Stimulated activated memory B cell treated with anti-CD40 and anti-IgM and Interleukin-4, amounts not matched to agents 10 μg/mL and 1 μg/mL and 100 μg/mL, for 72 hours (primary cell): ENCODE measurements at regions not wholly inside any gene's neighbourhood (a gene's known extent, or its start where the extent isn't known, plus 50 kb on each side); places are given as distances from the start of the nearest gene placed in this dataset.
"Not testable (repeated sequence)": the region's sequence is repeated elsewhere in the genome, so short reads cannot be mapped to it uniquely, and the experiment has no call there.

ENCODE experiments used
- ATAC-seq: fragments of 150-1000 bp; cut with Tn5 transposase; 2 replicates; pipeline ENCODE4 v1.10.0; 2021
- H3K27ac Mint-ChIP-seq: one replicate; pipeline ENCODE4 v1.8.0; 2022; ENCODE audit warnings: mild to moderate bottlenecking, mixed read lengths
- H3K27me3 Mint-ChIP-seq: one replicate; pipeline ENCODE4 v1.8.0; 2022; ENCODE audit warnings: mixed read lengths
- H3K36me3 Mint-ChIP-seq: one replicate; pipeline ENCODE4 v1.8.0; 2022; ENCODE audit warnings: mixed read lengths
- H3K4me1 Mint-ChIP-seq: one replicate; pipeline ENCODE4 v1.8.0; 2022; ENCODE audit warnings: mixed read lengths
- H3K4me3 Mint-ChIP-seq: one replicate; pipeline ENCODE4 v1.8.0; 2022; ENCODE audit warnings: mild to moderate bottlenecking, moderate library complexity, mixed read lengths
- H3K9me3 Mint-ChIP-seq: one replicate; pipeline ENCODE4 v1.8.0; 2022; ENCODE audit warnings: mixed read lengths

GRCh38 chr13:79887278-79887677 lies 406.3 kb downstream of the NDFIP2 start:
- H3K36me3 Mint-ChIP-seq, H3K4me1 Mint-ChIP-seq, H3K4me3 Mint-ChIP-seq, ATAC-seq, H3K27ac Mint-ChIP-seq, H3K27me3 Mint-ChIP-seq: not testable (repeated sequence)
- peaks cover 12% of the 10 kb centered on the region for H3K9me3 Mint-ChIP-seq

DNA sequence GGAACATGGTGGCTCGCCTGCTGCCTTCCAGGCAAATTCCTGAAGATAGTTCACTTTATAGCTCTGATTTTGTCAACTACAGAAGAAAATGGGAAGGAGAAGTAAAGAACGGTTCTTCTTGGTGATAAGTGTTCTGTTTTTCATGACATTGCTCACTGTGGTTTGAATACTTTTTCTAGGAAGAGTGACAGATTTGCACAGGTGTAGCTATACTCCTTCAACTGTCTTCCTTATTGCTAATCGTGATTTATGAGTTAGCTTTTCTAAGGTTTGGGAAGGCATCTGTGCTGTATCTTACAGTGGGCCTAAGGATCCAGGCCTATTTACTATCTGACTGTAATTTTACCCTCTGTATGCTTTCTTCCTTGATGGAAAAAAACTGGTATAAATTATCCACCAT lies 405.6 kb downstream of the NDFIP2 start:
- Mint-ChIP-seq H3K4me1 (no peaks in the 10 kb centered on the region), H3K9me3 (peaks cover 9% of the 10 kb centered on the region), H3K4me3 (no peak overlapping the region), H3K36me3 (no peaks in the 10 kb centered on the region), H3K27me3 (no peaks in the 10 kb centered on the region), H3K27ac (no peak overlapping the region)
- no peak for ATAC-seq

GRCh38 chr13:79884890-79885289 lies 403.9 kb downstream of the NDFIP2 start:
- Mint-ChIP-seq H3K9me3 (peaks cover 3% of the 10 kb centered on the region), H3K27me3 (no peaks in the 10 kb centered on the region), H3K4me3 (no peak overlapping the region), H3K36me3 (no peaks in the 10 kb centered on the region), H3K27ac (no peak overlapping the region), H3K4me1 (no peaks in the 10 kb centered on the region)
- ATAC-seq: no peak

- Mint-ChIP-seq H3K4me3 (no peak overlapping the region), H3K36me3 (no peaks in the 10 kb centered on the region), H3K27ac (no peak overlapping the region), H3K9me3 (no peaks in the 10 kb centered on the region), H3K27me3 (no peaks in the 10 kb centered on the region), H3K4me1 (no peaks in the 10 kb centered on the region)
- no peak for ATAC-seq
Measured at GRCh38 chr13:79883216-79883615, 402.3 kb downstream of the NDFIP2 start.

DNA sequence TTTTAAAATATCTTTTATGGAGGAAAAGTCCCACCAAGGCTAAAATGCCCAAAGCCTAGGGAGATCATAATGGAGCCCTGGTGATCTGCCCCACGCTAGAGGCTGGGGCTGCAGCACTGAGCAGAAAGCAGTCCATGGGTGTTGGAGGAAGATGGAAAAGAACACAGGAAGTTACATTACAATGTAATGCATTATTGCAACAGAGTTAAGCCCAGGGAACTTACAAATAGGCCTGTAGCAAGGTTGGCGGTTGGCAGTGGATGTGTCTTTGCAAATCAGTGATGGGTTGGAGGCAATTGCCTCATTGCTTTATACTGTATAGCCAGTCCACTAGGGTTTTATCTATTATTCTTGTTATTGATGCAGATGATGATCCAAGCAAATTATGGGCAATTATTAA lies 399.9 kb downstream of the NDFIP2 start:
- H3K9me3 Mint-ChIP-seq: peaks cover 3% of the 10 kb centered on the region
- no peaks in the 10 kb centered on the region for H3K4me1 Mint-ChIP-seq
- no peak overlapping the region for H3K27ac Mint-ChIP-seq
- ATAC-seq: no peak
- no peaks in the 10 kb centered on the region for H3K27me3 Mint-ChIP-seq
- no peaks in the 10 kb centered on the region for H3K36me3 Mint-ChIP-seq
- H3K4me3 Mint-ChIP-seq: no peak overlapping the region

DNA sequence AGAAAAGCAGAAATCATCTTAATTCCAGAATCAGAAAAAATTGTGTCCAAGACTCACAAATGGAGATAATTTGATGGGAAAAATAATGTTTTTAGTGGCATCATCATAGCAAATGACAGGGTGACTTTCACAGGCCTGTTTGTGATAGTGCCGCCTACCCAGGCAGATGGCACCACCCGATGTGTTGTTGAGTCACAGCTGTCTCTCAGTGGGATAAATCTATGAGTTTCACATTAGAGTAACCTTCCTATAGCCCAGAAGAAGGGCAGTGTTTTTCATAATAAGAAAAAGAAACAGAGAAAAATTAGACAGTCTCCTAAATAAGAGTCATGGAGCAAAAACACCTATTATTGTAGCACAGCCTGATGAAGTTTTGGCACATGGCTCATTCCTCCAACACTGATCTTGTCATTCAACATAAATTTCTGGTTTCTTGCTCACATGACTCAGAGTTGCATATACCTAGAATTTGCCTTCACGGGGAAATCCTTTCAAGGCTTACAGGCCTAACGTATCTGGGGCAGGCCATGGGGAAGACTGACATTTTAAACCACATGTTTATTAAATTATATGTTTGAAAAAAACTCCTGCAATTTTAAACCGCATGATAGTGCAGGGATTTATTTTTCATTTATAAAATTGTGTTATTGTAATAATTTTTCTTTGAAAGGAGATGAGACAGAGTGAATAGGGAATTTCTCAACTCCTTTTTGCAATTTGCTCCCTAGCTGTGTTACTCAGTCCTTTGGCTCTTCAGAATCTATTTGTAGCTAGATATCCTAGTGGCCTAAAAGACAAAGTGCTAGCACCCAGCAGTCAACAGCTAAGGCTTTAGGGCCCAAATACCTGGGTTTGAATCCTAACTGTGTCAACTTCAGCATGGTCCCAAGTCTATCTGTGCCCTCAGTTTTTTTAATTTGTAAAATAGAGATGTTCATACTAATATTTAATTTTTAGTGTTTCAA lies 393.7 kb downstream of the NDFIP2 start:
- ATAC-seq: no peak
- Mint-ChIP-seq H3K4me3 (no peak overlapping the region), H3K27ac (no peak overlapping the region), H3K36me3 (no peaks in the 10 kb centered on the region), H3K27me3 (no peaks in the 10 kb centered on the region), H3K4me1 (no peaks in the 10 kb centered on the region), H3K9me3 (peaks cover 3% of the 10 kb centered on the region)

- Mint-ChIP-seq H3K9me3 (no peaks in the 10 kb centered on the region), H3K36me3 (no peaks in the 10 kb centered on the region), H3K4me3 (no peak overlapping the region), H3K27me3 (no peaks in the 10 kb centered on the region), H3K4me1 (no peaks in the 10 kb centered on the region), H3K27ac (no peak overlapping the region)
- no peak for ATAC-seq
Measured at GRCh38 chr13:79871594-79871993, 390.6 kb downstream of the NDFIP2 start.

DNA sequence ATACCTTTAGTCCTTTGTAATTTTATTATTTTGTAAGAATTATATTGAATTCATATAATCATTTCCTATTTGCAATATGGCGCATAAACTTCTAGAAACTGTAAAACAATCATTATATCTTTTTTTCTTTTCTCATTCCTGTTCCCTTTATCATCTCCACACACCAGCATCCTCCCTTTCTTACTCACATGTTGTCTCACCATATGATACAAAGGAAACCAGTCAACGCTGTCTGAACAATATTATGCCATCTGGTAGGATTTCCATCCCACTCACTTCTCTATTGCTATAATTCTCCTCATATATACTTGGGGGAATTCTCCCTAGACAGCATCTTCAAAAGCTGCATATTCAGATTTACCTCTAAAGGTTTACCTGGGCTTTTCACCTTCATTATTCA lies 389.8 kb downstream of the NDFIP2 start:
- Mint-ChIP-seq H3K27ac (no peak overlapping the region), H3K4me3 (no peak overlapping the region), H3K36me3 (no peaks in the 10 kb centered on the region), H3K9me3 (no peaks in the 10 kb centered on the region), H3K4me1 (no peaks in the 10 kb centered on the region), H3K27me3 (no peaks in the 10 kb centered on the region)
- no peak for ATAC-seq

DNA sequence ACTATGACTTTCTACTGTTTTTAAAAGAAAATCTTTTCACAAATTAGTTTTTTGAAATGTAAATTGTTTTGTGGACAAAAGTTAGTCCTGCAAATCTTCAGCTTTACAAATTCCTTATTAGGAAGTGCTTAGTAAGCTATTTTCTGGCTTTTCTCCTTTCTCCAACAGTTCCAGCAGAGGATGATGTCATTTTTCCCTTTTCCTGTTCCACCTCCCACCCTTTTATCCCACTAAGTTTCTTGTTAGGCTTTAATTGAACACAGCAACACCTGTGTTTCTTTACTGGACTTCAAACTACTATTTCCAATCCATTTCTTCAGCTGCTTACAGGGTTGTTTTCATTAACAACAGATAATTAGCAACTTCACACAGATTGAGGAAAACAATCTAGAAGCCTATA lies 389.2 kb downstream of the NDFIP2 start:
- H3K36me3 Mint-ChIP-seq: no peaks in the 10 kb centered on the region
- H3K27me3 Mint-ChIP-seq: no peaks in the 10 kb centered on the region
- H3K4me3 Mint-ChIP-seq: no peak overlapping the region
- no peak for ATAC-seq
- no peaks in the 10 kb centered on the region for H3K4me1 Mint-ChIP-seq
- no peak overlapping the region for H3K27ac Mint-ChIP-seq
- H3K9me3 Mint-ChIP-seq: no peaks in the 10 kb centered on the region

- no peak overlapping the region for H3K4me3 Mint-ChIP-seq
- no peaks in the 10 kb centered on the region for H3K9me3 Mint-ChIP-seq
- no peaks in the 10 kb centered on the region for H3K27me3 Mint-ChIP-seq
- no peak for ATAC-seq
- no peak overlapping the region for H3K27ac Mint-ChIP-seq
- H3K36me3 Mint-ChIP-seq: no peaks in the 10 kb centered on the region
- no peaks in the 10 kb centered on the region for H3K4me1 Mint-ChIP-seq
Measured at GRCh38 chr13:79869326-79869725, 388.4 kb downstream of the NDFIP2 start.

- Mint-ChIP-seq H3K9me3 (no peaks in the 10 kb centered on the region), H3K27me3 (no peaks in the 10 kb centered on the region), H3K4me1 (no peaks in the 10 kb centered on the region), H3K27ac (no peak overlapping the region), H3K36me3 (no peaks in the 10 kb centered on the region), H3K4me3 (no peak overlapping the region)
- no peak for ATAC-seq
Measured at GRCh38 chr13:79867254-79867653, 386.3 kb downstream of the NDFIP2 start.

DNA sequence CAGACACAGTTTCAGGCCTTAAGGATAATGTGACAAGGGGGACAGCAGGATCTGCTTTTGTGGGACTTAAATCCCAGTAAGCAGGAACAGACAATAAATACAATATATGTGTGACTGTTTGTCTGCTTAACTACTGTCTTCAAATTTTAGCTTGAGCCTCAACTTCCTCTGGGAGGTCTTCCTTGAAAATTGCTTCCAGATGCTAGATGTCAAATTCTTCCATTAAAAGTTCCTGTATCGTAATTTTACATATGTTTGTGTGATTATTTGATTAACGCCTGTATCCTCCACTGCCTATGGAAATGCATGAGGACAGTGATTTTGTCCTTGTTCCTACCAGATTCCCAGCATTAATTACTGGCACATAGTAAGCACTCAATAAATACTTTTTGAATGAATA lies 385.5 kb downstream of the NDFIP2 start:
- Mint-ChIP-seq H3K27ac (no peak overlapping the region), H3K36me3 (no peaks in the 10 kb centered on the region), H3K9me3 (no peaks in the 10 kb centered on the region), H3K27me3 (no peaks in the 10 kb centered on the region), H3K4me3 (no peak overlapping the region), H3K4me1 (no peaks in the 10 kb centered on the region)
- ATAC-seq: no peak

GRCh38 chr13:79862515-79862914 lies 381.6 kb downstream of the NDFIP2 start:
- Mint-ChIP-seq H3K4me3 (no peak overlapping the region), H3K27ac (no peak overlapping the region), H3K27me3 (no peaks in the 10 kb centered on the region), H3K4me1 (no peaks in the 10 kb centered on the region), H3K36me3 (no peaks in the 10 kb centered on the region), H3K9me3 (no peaks in the 10 kb centered on the region)
- no peak for ATAC-seq

DNA sequence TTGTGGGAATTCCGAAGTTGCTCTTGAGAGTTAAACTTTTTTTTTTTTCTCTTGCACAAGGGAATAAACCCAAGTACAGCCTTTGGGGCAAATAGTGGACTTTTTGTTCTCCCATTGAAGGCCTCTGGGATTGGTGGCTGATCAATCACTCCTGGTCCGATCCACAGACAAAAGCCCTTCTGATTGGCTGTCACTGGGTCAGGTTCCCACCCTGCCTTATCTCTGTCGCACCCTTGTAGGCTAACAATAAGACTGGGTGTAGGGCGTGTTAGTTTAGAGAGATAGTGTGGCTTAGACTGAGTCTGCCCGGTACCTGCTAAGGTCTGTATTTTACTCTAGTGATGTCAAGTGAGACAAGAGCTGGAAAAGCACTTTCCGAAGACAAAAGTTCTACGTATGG lies 380.8 kb downstream of the NDFIP2 start:
- Mint-ChIP-seq H3K9me3 (no peaks in the 10 kb centered on the region), H3K27me3 (no peaks in the 10 kb centered on the region), H3K36me3 (no peaks in the 10 kb centered on the region), H3K4me1 (no peaks in the 10 kb centered on the region), H3K4me3 (no peak overlapping the region), H3K27ac (no peak overlapping the region)
- ATAC-seq: no peak

DNA sequence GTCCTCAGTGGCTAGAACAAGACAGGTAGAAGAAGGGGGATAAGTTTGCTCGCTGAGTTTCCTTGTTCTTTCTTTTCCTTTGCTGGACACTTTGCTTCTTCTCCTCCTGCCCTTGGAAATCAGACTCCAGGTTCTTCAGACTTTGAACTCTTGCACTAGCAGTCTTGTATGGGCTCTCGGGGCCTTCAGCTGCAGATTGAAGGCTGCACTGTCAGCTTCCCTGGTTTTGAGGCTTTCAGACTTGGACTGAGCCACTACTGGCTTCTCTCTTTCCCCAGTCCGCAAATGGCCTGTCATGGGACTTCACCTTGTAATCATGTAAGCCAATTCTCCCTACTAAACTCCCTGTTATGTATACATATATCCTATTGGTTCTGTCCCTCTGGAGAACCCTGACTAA lies 379.8 kb downstream of the NDFIP2 start:
- no peak overlapping the region for H3K27ac Mint-ChIP-seq
- no peak overlapping the region for H3K4me3 Mint-ChIP-seq

DNA sequence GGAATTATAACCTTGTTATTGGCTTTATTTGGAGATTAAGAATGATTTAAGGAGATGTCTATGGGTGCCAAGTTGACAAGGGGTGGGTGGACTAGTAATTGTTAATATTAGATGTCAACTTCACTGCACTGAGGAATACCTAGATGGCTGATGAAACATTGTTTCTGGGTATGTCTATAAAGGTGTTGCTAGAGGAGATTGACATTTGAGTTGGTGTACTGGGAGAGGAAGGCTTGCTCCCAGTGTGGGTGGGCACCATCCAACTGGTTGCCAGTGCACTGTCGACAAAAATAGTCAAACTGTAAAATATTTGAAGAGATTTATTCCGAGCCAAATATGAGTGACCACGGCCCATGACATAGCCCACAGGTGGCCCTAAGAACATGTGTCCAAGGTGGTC lies 378.8 kb downstream of the NDFIP2 start:
- Mint-ChIP-seq H3K4me1 (no peaks in the 10 kb centered on the region), H3K27me3 (no peaks in the 10 kb centered on the region), H3K27ac (no peak overlapping the region), H3K36me3 (no peaks in the 10 kb centered on the region), H3K4me3 (no peak overlapping the region), H3K9me3 (peaks cover 2% of the 10 kb centered on the region)
- ATAC-seq: no peak

More for the DNA sequence above, 379.8 kb downstream of the NDFIP2 start:
- Mint-ChIP-seq H3K4me1 (no peaks in the 10 kb centered on the region), H3K27me3 (no peaks in the 10 kb centered on the region), H3K36me3 (no peaks in the 10 kb centered on the region), H3K9me3 (no peaks in the 10 kb centered on the region)
- ATAC-seq: no peak
